ENCODE measurements at regions not wholly inside any gene's neighbourhood (a gene's known extent, or its start where the extent isn't known, plus 50 kb on each side); places are given as distances from the start of the nearest gene placed in this dataset.

GRCh38 chr1:221796700-221797099 is 54.8 kb upstream of the DUSP10 start:
- DNase-seq, result no peak

DNA sequence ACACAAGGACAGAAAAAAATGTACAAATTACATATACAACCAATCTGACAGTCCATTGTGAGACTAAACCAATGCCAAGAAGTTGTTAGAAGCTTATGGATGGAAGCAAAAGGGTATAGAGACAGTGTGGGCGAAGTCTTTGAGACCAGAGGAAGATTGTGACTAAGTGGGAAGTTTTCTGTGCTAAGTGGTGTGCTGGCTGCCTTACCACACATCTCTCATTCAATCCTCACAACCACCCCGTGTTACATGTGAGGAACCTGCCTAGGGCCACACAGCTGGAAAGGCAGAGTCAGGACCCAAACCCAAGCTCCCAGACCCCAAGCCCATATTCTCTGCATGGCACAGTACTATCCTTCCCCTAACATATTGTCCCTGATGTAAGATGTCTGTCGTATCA is 53.5 kb upstream of the DUSP10 start:
- DNase-seq, result no peak

GRCh38 chr1:221794935-221795334 is 53.0 kb upstream of the DUSP10 start:
- DNase-seq, result no peak

- no peak for DNase-seq
Measured at GRCh38 chr1:221794079-221794670, 52.3 kb upstream of the DUSP10 start.

DNA sequence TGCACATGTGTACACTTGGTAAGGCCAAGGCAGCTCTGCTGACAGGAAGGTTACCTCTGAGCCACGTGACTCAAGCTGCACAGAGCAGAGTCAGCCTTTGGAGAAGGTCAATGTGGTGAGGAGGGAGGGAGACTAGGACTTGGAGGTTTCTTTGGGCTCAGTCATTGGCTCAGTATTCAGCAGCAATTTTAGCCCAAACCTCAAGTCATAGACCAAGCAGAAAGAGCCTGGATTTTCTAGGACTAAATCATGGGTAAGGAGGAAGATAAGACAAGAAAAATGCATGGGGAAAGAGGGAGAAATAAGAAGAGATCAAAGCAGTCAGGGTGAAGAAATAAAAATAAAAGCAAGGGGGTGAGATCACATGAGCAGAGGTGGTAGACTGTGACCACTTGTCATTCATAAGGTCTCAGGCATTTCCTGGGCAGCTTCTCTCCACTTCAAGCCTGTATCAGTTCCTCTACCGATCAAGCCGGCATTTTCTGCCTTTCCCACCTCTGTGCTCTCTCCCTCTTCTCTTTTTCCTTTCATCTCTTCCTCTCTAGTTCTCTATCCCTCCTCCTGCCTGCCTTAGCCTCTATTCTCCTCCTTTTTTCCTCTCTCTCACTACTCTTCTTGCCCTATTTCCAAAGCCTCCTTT is 51.7 kb upstream of the DUSP10 start:
- no peak for DNase-seq

DNA sequence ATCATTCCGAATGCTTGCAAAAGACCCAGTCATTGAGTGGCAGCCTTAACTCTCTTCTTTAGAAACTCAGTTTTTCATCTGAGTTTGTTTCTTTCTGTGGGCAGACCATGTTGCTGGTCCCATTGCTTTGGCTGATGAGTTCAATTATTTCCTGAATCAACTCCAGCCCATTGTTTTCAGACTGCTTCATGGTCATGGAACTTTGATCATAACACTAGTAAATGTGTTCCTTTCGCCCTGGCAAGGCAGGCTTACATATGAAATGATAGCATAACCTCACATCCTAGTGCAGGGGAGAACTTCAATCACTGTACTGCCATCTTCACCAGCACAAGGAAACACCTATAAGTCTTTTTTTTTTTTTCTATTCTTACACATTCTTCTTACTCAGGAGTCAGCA is 50.0 kb upstream of the DUSP10 start:
- DNase-seq, result no peak
